Fibroblast of skin of right biceps (primary cell): ENCODE measurements at regions not wholly inside any gene's neighbourhood (a gene's known extent, or its start where the extent isn't known, plus 50 kb on each side); places are given as distances from the start of the nearest gene placed in this dataset.

Experiments used
- DNase-seq: peaks from one replicate; pipeline ENCODE4 v3.0.0-alpha.2; 2013

- DNase-seq, result peak; percentile 12
Measured at GRCh38 chr6:14031516-14031915, 86.1 kb upstream of the CD83 start.

DNA sequence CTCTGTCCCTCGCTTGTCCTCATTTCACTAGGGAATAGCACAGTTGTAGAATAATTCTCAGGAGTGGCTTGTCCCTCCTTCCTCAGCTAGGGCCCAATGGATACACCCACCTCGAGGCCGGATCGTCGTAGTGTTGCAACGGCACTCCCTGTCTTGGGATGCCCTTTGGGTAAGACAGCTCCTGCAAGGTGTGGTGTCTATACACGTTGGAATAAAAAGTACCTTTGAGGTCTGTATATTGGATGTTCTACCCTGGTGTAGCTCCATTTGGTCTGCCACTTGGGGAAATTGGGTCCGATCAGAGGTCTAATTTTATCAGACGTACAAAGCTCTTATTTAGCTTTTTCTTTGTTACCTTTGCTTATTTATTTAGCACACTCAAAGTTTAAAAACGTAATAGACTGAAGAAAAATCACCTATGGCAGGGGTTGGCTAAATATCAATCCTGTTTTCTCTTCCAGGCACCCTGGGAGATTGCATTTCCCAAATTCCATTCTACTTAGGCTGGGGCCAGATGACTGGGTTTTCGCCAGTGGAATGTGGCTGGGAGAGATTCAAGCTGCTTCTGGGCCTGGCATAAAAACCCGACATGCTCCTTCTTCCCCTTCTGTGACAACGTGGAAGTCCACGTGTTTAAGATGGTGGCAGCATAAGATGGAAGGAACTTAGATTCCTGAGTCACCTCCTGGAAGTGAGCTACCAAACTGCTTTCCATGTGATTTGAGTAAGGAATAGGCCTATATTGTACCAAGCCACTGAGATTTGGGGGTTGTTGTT is 82.3 kb upstream of the CD83 start:
- peak; percentile 95 for DNase-seq

DNA sequence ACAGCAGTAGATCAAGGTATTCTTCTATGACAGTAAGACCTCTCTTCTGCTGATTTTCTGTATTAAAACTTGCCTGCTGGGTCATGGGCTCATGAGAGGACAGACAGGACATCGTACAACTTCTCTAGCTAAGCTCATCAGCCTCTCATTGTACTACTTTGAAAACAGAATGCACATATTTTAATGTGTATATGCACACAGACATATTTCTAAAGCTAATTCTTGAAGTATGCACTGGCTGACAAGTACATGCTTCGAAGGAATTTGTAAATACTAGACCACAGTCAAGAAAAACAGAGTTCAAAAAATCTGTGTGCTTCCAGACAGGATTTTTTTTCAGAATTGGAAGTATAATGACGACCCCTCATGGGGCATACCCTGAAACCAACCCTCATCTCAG is 81.7 kb upstream of the CD83 start:
- DNase-seq, result peak; percentile 23

DNA sequence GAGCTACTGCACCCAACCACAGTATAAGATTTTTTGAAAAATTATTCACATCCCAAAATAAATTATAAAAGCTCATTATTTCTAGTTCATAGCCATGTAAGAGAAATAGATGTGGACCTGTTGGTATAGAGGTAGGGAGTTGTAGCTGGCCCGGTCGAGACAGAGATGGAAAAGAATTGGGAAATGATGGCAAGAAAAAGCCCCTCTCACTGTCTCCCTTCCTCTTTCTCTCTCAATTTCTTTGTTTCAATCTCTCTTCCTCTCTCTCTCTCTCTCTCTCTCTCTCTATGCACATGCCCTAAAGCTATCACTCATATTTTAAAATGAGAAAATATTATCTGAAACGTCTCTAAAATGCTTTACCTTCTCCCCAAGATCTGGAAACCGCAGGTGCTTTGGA is 80.7 kb upstream of the CD83 start:
- no peak for DNase-seq

DNA sequence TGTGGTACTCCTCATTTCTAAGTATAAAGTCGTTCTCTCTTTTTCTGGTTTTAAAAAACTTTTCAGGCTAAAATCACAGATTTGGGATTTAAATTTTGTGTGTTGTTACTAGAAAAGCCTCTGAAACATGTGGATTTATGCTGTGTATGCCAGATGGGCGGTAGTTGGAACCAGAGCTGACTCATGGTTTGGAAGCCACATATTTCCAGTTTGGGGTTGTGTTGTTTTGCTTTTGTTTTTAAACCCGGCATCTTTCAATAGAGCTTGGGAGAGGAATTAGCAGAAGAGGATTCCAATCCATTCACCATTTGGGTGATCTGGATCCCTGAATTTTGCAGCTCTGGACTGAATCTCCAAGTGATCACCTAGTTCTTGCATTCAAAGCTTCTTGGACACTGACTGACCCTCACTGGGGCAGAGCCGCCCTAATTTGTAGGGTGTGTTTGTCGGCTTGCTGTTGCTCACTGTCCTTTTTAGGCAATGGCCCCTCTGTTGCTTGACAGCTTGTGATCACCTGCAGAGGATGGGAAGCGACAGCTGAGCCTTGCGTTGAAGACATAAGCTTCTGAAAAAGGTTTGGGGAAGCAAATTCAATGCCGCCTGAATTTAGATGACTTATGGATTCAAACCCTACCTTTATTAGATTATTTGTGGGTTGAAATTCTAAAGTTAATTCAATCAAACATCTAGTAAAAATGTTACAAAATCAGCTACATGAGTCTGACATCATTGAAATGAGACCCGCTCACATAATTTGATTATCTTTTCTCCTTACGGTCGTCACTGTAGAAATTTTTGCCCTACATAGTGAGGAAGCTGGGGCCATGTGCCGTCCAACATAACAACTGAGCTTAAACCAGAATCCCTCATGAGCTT is 79.9 kb upstream of the CD83 start:
- DNase-seq, result peak; percentile 76

DNA sequence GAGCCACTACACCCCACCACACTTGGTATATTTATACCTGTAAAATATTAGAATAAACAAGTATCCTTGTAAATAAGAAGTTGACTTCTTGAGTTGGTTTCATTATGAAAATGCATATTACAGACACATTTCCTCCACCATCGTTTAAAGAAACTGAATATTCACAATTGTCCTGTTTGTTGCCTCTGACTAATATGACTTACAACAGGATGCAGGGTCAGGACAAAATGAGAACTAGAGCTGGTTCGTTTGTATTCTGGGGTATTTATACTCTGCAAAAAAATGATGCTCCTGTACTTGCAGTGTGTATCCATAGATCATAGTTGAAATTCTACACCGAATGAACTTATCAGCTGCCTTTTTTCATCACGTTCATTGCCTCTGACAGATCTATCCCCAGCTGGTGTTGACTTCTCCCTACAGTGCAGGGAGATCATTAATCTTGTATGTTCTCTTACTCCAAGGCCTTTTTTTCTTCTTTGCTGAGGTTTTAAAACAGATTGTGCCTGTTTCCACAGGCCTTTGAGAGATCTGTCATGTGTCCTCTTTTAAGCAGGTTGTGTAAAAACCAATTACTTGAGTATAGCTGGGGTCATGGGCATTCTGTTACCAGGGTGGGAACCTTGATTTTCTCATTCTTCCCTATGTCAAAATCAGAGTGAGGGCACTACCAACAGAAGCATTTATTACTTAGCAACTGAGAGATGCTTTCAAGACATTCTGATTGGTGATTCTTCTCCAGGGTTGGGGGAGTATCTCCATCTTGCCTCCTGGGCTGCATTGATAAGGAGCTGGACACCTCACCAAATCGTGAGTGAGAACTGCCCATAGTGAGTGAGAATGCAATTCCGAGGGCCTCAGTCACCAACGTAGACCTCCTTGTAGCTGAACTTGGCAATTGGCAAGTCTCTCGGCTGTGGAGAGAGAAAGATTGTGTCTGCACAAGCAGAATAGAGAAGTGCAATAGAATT is 78.8 kb upstream of the CD83 start:
- peak; percentile 47 for DNase-seq

GRCh38 chr6:14040042-14040441 is 77.5 kb upstream of the CD83 start:
- no peak for DNase-seq

DNA sequence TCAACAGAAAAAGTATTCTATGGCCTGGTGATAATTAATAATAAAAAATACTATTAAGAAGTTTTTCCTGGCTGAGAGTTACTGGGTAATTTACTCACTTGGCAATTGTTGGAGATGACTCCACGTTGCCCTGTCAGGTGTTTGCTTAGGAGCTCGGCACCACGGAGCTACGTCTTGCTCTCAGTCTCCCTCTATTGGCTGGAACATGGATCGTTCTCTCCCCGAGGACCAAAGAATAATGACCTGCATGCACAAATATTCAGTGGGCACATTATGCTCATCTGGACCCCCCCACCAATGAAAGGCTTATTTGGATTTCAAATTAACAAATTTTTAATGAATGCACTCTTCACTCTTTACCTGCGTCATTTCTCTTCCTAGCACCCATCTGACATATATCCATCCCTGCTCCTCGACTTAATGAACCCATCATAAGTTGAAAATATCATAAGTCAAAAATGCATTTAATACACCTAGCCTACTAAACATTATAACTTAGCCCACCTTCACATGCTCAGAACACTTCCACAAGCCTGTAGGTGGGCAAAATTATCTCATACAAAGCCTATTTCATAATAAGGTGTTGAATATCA is 71.0 kb upstream of the CD83 start:
- peak; percentile 45 for DNase-seq

DNA sequence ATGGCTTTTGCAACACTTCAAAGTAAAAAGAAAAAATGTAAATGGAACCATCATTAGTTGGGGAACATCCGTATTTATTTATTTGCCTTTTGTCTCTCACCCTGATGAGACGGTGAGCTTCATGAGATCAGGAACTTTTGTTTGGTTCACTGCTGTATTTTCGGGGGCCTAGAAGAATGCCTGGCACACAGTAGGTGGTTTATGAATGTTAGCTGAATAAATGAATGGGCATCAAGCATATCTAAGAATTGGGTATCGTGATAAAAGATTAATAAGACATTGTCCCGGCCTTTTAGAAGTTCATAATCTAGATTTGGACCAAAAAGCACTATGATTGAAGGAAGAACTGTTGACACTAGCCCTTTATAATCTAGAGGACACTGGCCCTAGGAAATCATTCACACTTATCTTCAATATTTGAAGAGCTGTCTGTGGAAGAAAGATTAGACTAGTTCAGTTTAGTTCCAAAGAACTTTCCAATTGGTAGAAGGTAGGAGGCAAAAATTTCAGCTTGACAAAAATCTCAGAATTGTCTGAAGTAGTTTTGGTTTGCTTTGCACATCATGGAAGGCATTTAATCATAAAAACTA is 70.3 kb upstream of the CD83 start:
- DNase-seq, result no peak

DNA sequence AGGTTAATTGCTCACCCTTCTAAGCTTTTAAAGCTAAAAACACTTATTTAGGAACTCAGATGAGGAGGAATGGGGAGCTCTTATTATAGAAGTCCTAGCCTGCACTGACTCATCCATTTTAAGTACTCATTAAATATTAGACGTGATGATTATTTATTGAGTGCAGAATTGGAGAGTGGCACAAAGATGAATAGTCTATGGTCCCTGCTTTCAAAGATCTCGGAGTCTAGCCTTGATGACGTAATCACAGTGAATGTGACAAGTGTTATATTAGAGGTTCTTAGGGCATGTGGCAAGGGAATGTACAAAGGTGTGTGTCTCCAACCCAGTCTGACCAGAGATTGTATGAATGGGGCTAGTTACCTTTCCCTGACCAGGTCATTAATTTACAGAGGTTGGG is 68.7 kb upstream of the CD83 start:
- DNase-seq, result no peak

DNA sequence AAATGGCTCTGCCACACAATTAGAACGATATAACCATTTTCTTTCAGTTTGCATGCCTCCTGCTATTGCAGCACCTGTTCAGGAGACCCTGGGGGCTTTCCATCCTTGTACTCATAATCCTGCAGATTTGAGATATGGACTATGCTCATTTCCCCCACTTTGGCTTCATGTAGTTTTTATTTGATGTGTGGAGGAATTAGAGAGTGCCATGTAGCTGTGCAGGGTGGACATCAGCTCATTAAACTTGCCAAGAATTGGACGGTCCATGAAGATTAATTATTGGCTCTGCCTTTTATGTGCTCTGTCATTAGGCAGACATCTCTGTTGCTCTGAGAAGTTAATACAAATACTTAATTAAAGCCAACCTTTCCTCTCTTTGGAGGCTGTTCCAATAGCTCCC is 66.2 kb upstream of the CD83 start:
- DNase-seq, result no peak

DNA sequence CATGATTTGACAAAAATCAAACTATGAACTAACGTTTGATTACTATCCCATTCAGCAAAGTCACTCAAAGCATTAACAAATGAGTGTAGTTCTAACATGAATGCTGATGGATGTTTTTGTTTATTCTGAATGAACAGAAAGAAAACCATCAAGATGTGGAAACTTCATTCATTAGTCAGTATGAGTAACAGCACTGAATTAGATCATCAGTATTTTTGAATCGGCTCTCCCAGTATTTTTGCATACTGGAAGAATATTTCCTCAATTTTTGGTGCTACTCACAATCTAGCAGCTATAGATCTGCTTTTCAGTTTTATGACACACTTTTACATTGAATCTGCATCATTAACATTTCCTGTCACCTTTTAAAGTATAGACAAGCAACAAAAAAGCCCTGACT is 63.8 kb upstream of the CD83 start:
- peak; percentile 16 for DNase-seq

DNA sequence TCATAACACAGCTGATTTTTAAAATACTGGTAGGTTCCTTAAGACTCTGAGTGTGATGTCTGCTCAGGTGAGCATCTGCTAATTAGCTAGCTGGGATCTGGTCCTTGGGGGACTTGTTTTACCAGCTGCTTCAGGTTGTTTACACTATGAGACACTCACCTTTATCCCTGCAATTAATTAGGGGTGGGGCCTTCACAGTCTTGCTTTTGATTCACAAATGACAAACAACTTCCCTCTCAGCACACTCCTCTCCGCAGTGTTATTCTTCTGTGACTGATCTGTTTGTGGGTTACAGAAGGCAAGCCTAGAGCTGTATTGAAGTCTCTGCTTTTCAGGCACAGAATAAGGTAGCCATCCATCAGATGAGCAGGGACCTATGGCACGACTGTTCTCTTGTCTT is 62.0 kb upstream of the CD83 start:
- no peak for DNase-seq

GRCh38 chr6:14058029-14058695 is 59.4 kb upstream of the CD83 start:
- DNase-seq, result no peak

DNA sequence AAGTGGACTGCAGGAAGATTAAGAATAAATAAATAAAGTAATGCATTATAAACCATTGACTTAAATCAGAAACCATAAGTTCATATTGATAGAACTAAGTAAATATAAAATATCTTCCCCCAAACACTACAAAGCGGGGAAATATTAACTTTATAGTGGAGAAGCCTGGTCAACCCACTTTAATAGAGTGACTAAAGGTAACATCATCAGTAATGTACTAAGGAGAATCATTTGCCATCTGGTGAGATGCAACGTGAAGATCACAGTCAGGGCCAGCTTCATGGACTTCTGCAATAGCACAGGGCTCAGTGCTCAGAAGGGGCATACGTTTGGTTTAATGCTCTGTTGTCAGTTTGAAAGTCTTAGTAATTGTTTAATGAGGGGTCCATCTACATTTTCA is 58.8 kb upstream of the CD83 start:
- DNase-seq, result no peak

- DNase-seq, result no peak
Measured at GRCh38 chr6:14059791-14060436, 57.7 kb upstream of the CD83 start.

- no peak for DNase-seq
Measured at GRCh38 chr6:14060971-14061370, 56.6 kb upstream of the CD83 start.

- DNase-seq, result no peak
Measured at GRCh38 chr6:14061643-14062042, 55.9 kb upstream of the CD83 start.

- DNase-seq, result no peak
Measured at GRCh38 chr6:14062345-14063029, 55.1 kb upstream of the CD83 start.

DNA sequence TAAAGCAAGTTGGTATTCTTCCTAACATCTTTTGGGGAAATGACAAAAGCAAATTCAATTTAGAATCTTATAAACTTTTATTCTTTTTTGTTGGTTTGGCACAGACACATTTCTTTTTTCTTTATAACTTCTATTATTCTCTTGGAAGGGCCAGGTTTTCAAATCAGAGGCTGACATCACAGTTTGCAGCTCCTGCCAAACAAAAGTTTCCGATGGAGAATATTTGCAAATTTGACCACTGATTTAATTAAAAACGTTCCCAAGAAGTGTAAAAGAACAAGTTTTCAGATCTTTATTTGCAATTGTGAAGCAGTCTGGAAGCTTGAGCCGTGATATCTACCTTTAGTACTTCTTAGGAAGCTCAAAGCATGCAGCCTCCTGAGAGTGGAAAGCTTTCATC is 53.8 kb upstream of the CD83 start:
- DNase-seq, result no peak

GRCh38 chr6:14065350-14065749 is 52.2 kb upstream of the CD83 start:
- DNase-seq, result no peak
